ENCODE measurements at regions not wholly inside any gene's neighbourhood (a gene's known extent, or its start where the extent isn't known, plus 50 kb on each side); places are given as distances from the start of the nearest gene placed in this dataset.

DNA sequence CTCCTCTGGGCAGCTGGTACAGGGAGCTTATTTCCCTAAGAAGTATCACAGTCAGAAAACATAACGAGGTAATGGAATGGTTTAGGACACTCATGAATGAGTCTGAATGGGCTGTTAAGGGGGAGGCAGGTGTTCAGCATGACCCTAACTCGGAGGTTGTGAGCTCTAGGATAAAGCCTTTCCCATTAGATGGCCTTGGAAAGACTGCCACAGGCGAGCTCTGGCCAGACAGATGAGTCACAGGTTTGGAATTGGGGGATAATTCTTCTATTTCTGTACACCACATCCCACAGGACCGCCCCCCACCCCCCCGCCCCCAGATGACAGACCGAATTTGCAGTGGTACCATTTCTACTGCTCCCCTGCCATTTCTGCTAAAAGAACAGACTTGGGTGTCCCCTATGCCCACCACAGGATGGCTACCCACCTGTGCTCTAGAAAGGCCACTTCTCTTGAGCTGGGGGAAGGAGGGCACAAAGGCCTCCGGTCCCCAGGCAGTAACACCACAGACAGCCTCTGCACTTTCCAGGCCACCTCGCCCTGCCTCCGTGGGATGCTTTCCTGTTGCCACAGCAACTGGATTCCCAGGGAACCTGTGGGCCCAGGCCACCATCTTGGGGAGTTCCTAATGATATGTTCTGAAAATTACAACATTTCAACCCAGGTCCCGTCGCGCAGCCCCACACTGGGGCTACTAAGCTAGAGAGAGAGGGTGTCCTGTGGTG lies 76.7 kb downstream of the TRIM29 start:
- DNase-seq (ENCODE audit: low read depth): no peak
- TF ChIP-seq, protein P1, sequence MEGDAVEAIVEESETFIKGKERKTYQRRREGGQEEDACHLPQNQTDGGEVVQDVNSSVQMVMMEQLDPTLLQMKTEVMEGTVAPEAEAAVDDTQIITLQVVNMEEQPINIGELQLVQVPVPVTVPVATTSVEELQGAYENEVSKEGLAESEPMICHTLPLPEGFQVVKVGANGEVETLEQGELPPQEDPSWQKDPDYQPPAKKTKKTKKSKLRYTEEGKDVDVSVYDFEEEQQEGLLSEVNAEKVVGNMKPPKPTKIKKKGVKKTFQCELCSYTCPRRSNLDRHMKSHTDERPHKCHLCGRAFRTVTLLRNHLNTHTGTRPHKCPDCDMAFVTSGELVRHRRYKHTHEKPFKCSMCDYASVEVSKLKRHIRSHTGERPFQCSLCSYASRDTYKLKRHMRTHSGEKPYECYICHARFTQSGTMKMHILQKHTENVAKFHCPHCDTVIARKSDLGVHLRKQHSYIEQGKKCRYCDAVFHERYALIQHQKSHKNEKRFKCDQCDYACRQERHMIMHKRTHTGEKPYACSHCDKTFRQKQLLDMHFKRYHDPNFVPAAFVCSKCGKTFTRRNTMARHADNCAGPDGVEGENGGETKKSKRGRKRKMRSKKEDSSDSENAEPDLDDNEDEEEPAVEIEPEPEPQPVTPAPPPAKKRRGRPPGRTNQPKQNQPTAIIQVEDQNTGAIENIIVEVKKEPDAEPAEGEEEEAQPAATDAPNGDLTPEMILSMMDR (IDR thresholded peaks at IDR 0.05; ENCODE audit: insufficient read depth, low read depth, low read length): no peak
- no peak overlapping the region for H3K4me3 ChIP-seq (ENCODE audit: low read depth, low read length)

DNA sequence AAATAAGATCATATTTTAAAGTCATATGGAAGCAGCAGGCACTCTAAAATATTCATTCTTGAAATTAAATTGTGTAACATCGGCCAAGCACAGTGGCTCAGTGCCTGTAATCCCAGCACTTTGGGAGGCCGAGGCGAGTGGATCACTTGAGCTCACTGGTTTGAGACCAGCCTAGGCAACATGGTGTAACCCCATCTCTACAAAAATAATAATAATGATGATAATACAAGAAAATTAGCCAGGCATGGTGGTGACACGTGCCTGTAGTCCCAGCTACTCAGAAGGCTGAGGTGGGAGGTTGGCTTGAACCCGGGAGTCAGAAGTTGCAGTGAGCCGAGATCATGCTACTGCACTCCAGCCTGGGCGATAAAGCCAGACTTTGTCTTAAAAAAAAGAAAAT lies 77.4 kb downstream of the TRIM29 start:
- no peak overlapping the region for H3K4me3 ChIP-seq (ENCODE audit: low read depth, low read length)
- TF ChIP-seq, protein P1 (IDR thresholded peaks at IDR 0.05; ENCODE audit: insufficient read depth, low read depth, low read length): no peak
- DNase-seq (ENCODE audit: low read depth): no peak

DNA sequence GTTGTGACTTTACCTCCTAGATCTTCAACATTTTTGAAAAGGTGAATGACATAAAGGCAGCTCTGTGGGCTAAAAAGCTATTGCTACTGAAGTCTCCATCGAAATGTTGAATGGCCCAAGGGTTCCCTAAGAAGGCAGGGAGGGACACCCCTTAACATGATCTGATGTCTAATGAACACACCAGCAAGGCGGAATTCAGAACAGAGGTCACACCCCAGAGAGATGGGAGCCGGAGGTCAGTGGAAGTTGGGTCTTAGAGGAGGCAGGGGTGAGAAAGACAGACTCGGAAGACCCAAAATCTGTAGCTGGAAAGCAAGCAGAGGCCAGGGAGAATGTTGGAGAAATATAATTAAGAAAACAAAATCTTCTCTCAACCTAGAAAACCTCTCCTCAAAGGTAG lies 79.0 kb downstream of the TRIM29 start:
- TF ChIP-seq, protein P1 (IDR thresholded peaks at IDR 0.05; ENCODE audit: insufficient read depth, low read depth, low read length): no peak
- H3K4me3 ChIP-seq (ENCODE audit: low read depth, low read length): no peak overlapping the region
- DNase-seq (ENCODE audit: low read depth): no peak

DNA sequence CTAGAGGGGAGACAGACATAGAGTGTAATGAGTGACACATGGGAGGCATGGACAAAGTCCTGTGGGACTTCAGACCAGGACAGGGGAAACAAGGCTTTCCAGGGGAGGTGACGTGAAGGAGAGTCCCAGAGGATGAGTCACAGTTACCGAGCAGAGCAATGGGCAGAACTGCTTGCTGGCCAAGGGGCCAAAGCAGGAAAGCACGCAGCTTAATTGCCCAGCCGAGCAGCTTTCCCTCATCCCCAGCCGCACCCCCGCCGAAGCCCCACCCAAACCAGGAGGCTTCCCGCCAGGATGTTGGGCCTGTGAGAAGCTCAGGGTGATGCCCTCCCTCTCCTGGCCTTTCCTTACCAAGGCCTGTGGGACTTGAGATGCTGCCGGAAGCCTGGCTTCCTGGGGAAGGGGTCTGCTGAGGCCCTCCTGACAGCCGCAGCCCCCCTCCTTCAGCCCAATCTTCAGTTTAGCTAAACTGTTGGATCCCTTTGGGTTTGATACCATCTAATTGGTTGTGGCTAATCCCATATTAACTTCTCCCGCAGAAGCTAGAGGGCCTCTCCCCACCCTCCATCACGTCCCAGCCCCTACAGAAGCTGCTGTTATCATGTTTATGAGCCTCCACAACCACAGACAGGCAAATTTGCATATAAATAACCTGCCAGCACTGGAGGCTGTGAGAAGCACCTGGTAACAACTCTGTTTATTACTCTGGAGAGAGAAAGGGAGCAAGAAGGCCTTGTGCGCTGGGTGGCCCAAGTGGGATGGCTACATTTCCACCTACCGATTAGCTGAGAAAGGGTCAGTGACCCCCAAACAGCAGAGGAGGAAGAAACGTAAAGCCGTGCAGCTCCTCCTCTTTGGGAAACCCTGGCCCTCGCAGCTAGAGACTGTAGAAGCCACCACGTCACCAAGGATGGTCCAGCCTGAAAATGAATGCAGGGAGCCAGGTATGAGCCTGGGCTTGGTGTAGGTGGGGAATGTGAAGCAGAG lies 80.0 kb downstream of the TRIM29 start:
- TF ChIP-seq, protein P1 (IDR thresholded peaks at IDR 0.05; ENCODE audit: insufficient read depth, low read depth, low read length): no peak
- H3K4me3 ChIP-seq (ENCODE audit: low read depth, low read length): no peak overlapping the region
- DNase-seq (ENCODE audit: low read depth): no peak

DNA sequence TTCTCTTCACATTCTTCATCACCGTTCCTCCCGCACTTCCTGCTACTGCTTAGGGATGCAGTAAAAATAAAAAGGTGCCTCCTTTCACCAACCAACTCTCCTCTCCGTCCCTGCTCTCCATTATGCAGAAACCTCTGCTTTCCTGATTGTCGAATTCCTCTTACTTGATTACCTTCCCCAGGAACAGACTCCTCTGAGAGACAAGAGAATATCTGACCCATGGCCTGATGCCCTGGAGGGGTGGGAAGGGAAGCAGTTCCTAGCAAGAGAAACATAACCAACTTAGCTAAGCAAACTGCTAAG lies 80.9 kb downstream of the TRIM29 start:
- TF ChIP-seq, protein P1 (IDR thresholded peaks at IDR 0.05; ENCODE audit: insufficient read depth, low read depth, low read length): no peak
- no peak overlapping the region for H3K4me3 ChIP-seq (ENCODE audit: low read depth, low read length)
- no peak for DNase-seq (ENCODE audit: low read depth)

DNA sequence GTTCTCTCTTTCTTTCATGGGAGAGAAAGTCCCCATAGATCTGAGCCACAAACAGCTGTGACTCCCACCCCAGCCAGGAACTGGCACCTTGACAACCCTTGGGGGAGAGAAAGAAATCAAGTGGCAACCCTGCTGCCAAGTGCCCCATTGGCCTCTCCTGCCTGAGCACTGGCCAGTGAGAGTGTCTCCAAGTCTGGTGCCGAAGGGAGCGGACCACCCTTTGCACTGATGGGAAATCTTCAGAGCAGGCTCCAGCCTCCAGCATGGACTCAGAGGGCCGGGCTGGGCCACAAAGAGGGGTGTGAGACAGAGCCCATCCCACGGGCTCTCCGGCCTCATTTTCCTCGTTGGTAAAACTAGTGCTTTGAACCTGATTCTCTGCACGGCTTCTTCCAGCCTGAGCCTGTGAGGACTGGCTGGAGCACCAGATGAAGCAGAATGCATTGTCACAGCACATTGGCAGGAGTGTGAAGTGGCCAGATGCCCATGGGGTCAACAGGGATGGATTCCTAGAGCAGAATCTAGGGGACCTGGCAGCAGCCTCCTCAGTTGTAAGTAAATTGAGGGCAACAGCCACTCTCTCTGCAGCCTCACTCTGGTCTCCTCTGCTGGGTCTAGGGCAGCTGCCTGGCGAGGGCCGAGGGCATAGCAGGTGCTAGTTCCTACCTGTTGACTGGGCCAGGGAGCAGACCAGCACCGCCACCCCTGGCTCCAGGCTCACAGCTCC lies 81.4 kb downstream of the TRIM29 start:
- DNase-seq (ENCODE audit: low read depth): no peak
- TF ChIP-seq, protein P1 (IDR thresholded peaks at IDR 0.05; ENCODE audit: insufficient read depth, low read depth, low read length): no peak
- no peak overlapping the region for H3K4me3 ChIP-seq (ENCODE audit: low read depth, low read length)
